Vagina (tissue), 2 donors: ENCODE measurements at regions not wholly inside any gene's neighbourhood (a gene's known extent, or its start where the extent isn't known, plus 50 kb on each side); places are given as distances from the start of the nearest gene placed in this dataset.

Experiments used
- DNase-seq, 2 donors: peaks; one replicate each; pipeline ENCODE4 v3.0.0-alpha.2; 2017; ENCODE audit errors: extremely low spot score in 2 of 2
- H3K27ac ChIP-seq: fragments of 200-600 bp; sonication (generic); one replicate; pipeline ENCODE4 v1.5.1; 2019
- H3K27me3 ChIP-seq: fragments of 200-600 bp; sonication (generic); one replicate; pipeline ENCODE4 v1.5.1; 2019
- H3K36me3 ChIP-seq, 2 donors: fragments of 200-600 bp; sonication (generic); one replicate each; pipeline ENCODE4 v1.5.1; 2017 to 2019
- H3K4me1 ChIP-seq: fragments of 200-600 bp; sonication (generic); one replicate; pipeline ENCODE4 v1.5.1; 2019
- H3K4me3 ChIP-seq, 2 donors: fragments of 200-600 bp; sonication (generic); 1 replicate in 1 of 2; 2 replicates in 1 of 2; pipeline ENCODE4 v1.5.1; 2016 to 2019
- H3K9me3 ChIP-seq: fragments of 200-600 bp; sonication (generic); one replicate; pipeline ENCODE4 v1.5.1; 2019
- CTCF ChIP-seq, 3 experiments: fragments of 450-650 bp in 2 of 3; fragments of 200-600 bp in 1 of 3; sonication (generic) in 1 of 3; IDR thresholded peaks; one replicate each; pipeline ENCODE4 v1.5.1; 2017 to 2019; ENCODE audit warnings: antibody characterized with exemption in 3 of 3, mild to moderate bottlenecking in 2 of 3, moderate library complexity in 2 of 3
- POLR2A ChIP-seq, 2 donors: fragments of 450-650 bp; IDR thresholded peaks; one replicate each; pipeline ENCODE4 v1.6.1; 2017; ENCODE audit warnings: antibody characterized with exemption in 2 of 2, mild to moderate bottlenecking in 2 of 2, moderate library complexity in 2 of 2
- POLR2AphosphoS5 ChIP-seq, 2 donors: sonication (generic); formaldehyde crosslinking; IDR thresholded peaks; one replicate each; pipeline ENCODE4 v1.9.0; 2017; ENCODE audit warnings: antibody characterized with exemption in 2 of 2, mild to moderate bottlenecking in 2 of 2, low read depth in 1 of 2; ENCODE audit not compliant: insufficient read depth in 1 of 2
- intact Hi-C: fragments of 100-400 bp; cut with DNase I; formaldehyde crosslinking; loops from one replicate; pipeline ENCODE4 v1.15.1; 2023

- H3K4me3 ChIP-seq: no peak overlapping the region
These were observed 322.3 kb downstream of the NDFIP2 start for GRCh38 chr13:79803296-79803695.

GRCh38 chr13:79802389-79803085 is 321.6 kb downstream of the NDFIP2 start:
- intact Hi-C loops: no loop called here
- H3K27me3 ChIP-seq: no peaks in the 10 kb centered on the region
- no peak for TF ChIP-seq POLR2A (IDR thresholded peaks at IDR 0.05)
- no peak overlapping the region for H3K4me3 ChIP-seq
- DNase-seq: no peak
- H3K9me3 ChIP-seq: no peaks in the 10 kb centered on the region
- H3K4me1 ChIP-seq: no peaks in the 10 kb centered on the region
- H3K36me3 ChIP-seq: no peaks in the 10 kb centered on the region
- H3K27ac ChIP-seq: no peak overlapping the region

More at GRCh38 chr13:79803296-79803695, 322.3 kb downstream of the NDFIP2 start:
- intact Hi-C loops: no loop called here
- no peak for DNase-seq
- no peaks in the 10 kb centered on the region for H3K36me3 ChIP-seq
- no peak overlapping the region for H3K27ac ChIP-seq
- H3K27me3 ChIP-seq: no peaks in the 10 kb centered on the region
- no peak for TF ChIP-seq POLR2A (IDR thresholded peaks at IDR 0.05)
- TF ChIP-seq CTCF (IDR thresholded peaks at IDR 0.05): no peak
- no peak for TF ChIP-seq POLR2AphosphoS5 (IDR thresholded peaks at IDR 0.05; ENCODE audit: insufficient read depth in 1 of 2, low read depth in 1 of 2)
- no peaks in the 10 kb centered on the region for H3K9me3 ChIP-seq
- H3K4me1 ChIP-seq: no peaks in the 10 kb centered on the region

GRCh38 chr13:79799059-79799867 is 318.3 kb downstream of the NDFIP2 start:
- H3K4me3 ChIP-seq: no peak overlapping the region

GRCh38 chr13:79796136-79796535 is 315.2 kb downstream of the NDFIP2 start:
- intact Hi-C loops: no loop called here
- H3K9me3 ChIP-seq: no peaks in the 10 kb centered on the region
- no peak for DNase-seq
- H3K27me3 ChIP-seq: no peaks in the 10 kb centered on the region
- TF ChIP-seq POLR2AphosphoS5 (IDR thresholded peaks at IDR 0.05; ENCODE audit: insufficient read depth in 1 of 2, low read depth in 1 of 2) (no peak), POLR2A (IDR thresholded peaks at IDR 0.05) (no peak), CTCF (IDR thresholded peaks at IDR 0.05) (no peak)
- H3K4me1 ChIP-seq: no peaks in the 10 kb centered on the region
- no peak overlapping the region for H3K27ac ChIP-seq
- H3K36me3 ChIP-seq: no peaks in the 10 kb centered on the region
- H3K4me3 ChIP-seq: no peak overlapping the region

More at GRCh38 chr13:79799059-79799867, 318.3 kb downstream of the NDFIP2 start:
- intact Hi-C loops: no loop called here
- H3K27ac ChIP-seq: no peak overlapping the region
- H3K27me3 ChIP-seq: no peaks in the 10 kb centered on the region
- no peaks in the 10 kb centered on the region for H3K9me3 ChIP-seq
- no peak for DNase-seq
- no peak for TF ChIP-seq CTCF (IDR thresholded peaks at IDR 0.05)
- TF ChIP-seq POLR2A (IDR thresholded peaks at IDR 0.05): no peak
- no peak for TF ChIP-seq POLR2AphosphoS5 (IDR thresholded peaks at IDR 0.05; ENCODE audit: insufficient read depth in 1 of 2, low read depth in 1 of 2)
- no peaks in the 10 kb centered on the region for H3K36me3 ChIP-seq
- no peaks in the 10 kb centered on the region for H3K4me1 ChIP-seq

GRCh38 chr13:79794931-79795330 is 314.0 kb downstream of the NDFIP2 start:
- TF ChIP-seq POLR2AphosphoS5 (IDR thresholded peaks at IDR 0.05; ENCODE audit: insufficient read depth in 1 of 2, low read depth in 1 of 2): no peak
- TF ChIP-seq CTCF (IDR thresholded peaks at IDR 0.05): no peak
- TF ChIP-seq POLR2A (IDR thresholded peaks at IDR 0.05): no peak
- H3K36me3 ChIP-seq: no peaks in the 10 kb centered on the region
- H3K4me3 ChIP-seq: no peak overlapping the region
- H3K9me3 ChIP-seq: no peaks in the 10 kb centered on the region
- no peak overlapping the region for H3K27ac ChIP-seq
- no peaks in the 10 kb centered on the region for H3K4me1 ChIP-seq
- intact Hi-C loops: no loop called here
- H3K27me3 ChIP-seq: no peaks in the 10 kb centered on the region
- DNase-seq: no peak
